ENCODE measurements at regions not wholly inside any gene's neighbourhood (a gene's known extent, or its start where the extent isn't known, plus 50 kb on each side); places are given as distances from the start of the nearest gene placed in this dataset.
"Not testable (repeated sequence)": the region's sequence is repeated elsewhere in the genome, so short reads cannot be mapped to it uniquely, and the experiment has no call there.

GRCh38 chr16:33974557-33974956, 515.1 kb downstream of the TP53TG3F start:
- TF ChIP-seq CTCF, POLR2A (IDR thresholded peaks at IDR 0.05): not testable (repeated sequence)
